22Rv1 (cell line): ENCODE measurements at regions not wholly inside any gene's neighbourhood (a gene's known extent, or its start where the extent isn't known, plus 50 kb on each side); places are given as distances from the start of the nearest gene placed in this dataset.

Experiments used
- H3K27ac ChIP-seq: fragments of 450-650 bp; 2 replicates; pipeline ENCODE4 v1.5.1; 2017
- ZFX ChIP-seq: fragments of 450-650 bp; IDR thresholded peaks from 2 replicates; pipeline ENCODE4 v1.6.1; 2017; ENCODE audit warnings: antibody characterized with exemption, borderline replicate concordance
- TF ChIP-seq, protein P1 (sequence below): fragments of 450-650 bp; IDR thresholded peaks from 2 replicates; pipeline ENCODE4 v1.5.1; 2017; ENCODE audit warnings: mild to moderate bottlenecking

DNA sequence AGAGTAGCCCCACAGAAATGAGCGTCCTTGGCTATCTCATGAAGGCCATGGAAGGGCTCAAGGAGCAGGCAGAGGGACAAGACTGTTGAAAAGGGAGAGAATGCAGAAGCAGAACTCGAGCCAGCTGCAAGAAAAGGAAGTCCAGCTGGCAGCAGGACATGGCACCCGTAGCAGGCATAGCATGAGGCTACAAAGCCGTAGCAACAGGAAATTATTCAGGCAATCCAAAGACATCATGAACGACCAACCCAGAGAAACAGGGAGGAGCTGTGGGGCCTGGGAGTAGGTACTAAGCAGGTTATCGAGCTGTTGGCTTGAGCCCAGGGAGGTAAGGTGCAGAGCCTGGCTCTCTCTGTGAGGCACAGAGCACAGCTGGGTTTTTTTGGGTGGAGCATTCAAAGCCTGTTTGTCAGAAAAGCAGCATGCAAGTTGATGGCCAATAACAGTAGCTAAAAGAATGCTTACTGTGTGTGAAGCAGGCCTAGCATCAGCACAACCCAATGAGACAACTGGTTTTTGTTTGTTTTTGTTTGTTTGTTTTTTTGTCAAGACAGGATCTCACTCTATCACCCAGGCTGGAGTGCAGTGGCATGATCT is 144.0 kb upstream of the SMAD3 start:
- no peak for TF ChIP-seq ZFX
- TF ChIP-seq, protein P1, sequence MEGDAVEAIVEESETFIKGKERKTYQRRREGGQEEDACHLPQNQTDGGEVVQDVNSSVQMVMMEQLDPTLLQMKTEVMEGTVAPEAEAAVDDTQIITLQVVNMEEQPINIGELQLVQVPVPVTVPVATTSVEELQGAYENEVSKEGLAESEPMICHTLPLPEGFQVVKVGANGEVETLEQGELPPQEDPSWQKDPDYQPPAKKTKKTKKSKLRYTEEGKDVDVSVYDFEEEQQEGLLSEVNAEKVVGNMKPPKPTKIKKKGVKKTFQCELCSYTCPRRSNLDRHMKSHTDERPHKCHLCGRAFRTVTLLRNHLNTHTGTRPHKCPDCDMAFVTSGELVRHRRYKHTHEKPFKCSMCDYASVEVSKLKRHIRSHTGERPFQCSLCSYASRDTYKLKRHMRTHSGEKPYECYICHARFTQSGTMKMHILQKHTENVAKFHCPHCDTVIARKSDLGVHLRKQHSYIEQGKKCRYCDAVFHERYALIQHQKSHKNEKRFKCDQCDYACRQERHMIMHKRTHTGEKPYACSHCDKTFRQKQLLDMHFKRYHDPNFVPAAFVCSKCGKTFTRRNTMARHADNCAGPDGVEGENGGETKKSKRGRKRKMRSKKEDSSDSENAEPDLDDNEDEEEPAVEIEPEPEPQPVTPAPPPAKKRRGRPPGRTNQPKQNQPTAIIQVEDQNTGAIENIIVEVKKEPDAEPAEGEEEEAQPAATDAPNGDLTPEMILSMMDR, result no peak
- no peak overlapping the region for H3K27ac ChIP-seq

DNA sequence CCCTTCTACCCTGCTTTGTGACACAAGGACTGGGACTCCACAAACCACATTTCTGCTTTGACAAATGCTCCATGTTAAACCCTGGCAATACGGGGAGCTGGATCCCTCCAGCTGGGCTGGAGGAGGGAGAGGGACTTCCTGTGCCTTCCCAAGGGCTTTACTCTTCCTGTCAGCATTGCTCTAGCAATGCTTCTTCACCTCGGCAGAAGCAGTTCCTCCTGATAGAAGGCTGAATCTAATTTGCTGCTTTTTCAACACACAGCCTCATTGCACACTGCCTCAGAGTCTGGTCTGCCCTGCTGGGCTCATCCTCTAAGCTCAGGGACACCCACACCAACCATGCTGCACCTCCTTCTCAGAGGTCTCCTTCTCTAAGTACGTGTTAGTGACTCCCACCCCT is 142.8 kb upstream of the SMAD3 start:
- no peak overlapping the region for H3K27ac ChIP-seq
- TF ChIP-seq, protein P1, result no peak
- no peak for TF ChIP-seq ZFX

DNA sequence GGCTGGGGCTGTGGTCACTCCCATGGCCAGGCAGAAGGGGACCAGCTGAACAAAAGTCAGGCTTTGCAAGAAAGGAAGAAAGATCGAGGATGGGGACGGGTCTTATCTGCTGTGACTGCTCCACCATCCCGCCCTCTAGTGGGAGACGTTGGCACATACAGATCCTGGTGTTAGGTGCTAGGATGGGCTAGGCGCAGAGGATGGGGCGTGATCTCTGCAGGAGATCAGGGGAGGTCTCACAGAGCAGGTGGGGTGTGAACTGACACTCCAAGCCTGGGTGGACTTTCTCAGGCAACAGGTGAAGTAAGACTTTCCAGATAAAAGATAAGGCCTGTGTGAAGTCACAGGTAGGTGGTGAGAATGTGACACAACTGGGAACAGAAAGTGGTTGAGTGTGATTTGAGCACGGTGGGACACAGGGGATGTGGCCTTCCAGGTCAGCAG is 141.9 kb upstream of the SMAD3 start:
- H3K27ac ChIP-seq, result no peak overlapping the region
- no peak for TF ChIP-seq ZFX
- TF ChIP-seq, protein P1, result peak; percentile 80

DNA sequence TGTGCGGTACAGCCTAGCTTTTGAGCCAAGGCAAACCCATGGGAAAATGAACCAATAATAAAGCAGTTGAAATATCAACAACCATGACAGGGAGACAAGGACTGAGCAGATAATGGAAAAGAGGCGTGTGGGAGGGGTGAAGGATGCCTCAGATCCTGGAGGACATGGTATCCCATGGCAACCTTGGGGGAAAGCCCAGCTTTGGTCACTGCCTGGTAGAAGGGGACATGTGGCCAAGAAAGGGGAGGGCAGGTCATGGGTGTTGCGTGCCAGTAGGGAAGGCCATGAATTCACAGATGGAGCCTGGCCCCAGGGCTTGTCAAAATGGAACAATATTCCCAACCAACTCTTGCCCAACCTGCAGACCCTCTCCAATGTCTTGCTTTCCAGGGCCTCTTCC is 140.5 kb upstream of the SMAD3 start:
- TF ChIP-seq, protein P1, result no peak
- TF ChIP-seq ZFX, result no peak
- no peak overlapping the region for H3K27ac ChIP-seq

DNA sequence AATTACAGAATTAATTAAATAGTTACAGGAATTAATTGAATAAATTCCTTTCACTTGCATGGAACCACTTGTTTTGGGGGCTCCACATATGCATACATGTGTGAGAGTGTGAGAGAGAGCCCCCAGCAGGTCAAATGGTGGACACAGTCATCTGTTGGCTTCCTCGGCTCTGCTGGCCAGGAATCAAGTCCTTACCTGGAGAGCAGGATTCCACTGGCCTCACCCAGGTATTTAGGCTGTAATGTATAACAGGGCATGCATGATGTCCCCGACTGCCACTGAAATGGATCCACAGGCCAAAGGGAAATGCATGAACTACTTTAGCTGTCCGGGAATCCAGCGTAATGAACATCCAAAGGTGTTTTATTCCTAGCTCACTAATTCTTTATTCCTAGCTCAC is 139.7 kb upstream of the SMAD3 start:
- no peak for TF ChIP-seq ZFX
- TF ChIP-seq, protein P1, result no peak

DNA sequence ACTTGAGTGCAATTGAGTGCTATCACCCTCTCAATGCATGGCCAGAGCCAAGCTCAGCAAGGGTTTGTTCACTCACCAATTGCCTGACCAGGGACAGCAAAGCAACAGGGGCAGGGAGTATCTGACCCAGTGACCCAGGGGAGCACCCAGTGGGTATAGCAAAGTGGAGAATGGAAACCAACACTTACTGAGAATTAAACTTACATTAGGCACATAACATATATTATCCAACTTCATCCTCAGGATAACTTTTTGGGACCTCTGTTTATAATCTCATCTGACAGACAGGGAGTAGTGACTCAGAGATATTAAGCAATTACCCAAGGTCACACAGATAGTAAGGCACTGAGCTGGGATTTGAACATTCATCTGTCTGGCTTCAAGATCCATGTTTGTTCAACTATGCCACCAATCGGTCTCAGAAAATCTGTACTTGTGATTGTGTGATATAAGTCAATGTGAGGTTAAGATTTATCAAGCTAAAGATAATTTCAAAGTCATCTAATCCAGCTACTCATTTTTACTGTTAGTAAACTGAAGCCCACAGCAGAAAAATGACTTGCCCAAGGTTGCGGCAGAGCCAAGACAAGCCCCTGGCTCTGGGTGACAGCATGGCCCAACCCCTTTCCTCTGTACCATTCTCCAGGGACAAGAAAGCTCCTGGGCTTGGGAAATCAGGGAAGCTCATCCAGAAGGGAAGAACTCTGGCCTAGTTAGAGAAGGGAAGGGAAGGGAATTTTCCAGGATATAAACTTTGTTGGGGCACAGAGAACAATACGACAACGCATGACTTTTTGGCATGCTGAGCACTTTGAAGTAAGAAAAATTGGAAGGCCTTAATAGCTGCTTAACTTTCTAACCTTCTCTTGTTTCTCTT is 138.0 kb upstream of the SMAD3 start:
- TF ChIP-seq, protein P1, result no peak
- no peak for TF ChIP-seq ZFX
- no peak overlapping the region for H3K27ac ChIP-seq

More for the DNA sequence above, 139.7 kb upstream of the SMAD3 start:
- H3K27ac ChIP-seq, result no peak overlapping the region

DNA sequence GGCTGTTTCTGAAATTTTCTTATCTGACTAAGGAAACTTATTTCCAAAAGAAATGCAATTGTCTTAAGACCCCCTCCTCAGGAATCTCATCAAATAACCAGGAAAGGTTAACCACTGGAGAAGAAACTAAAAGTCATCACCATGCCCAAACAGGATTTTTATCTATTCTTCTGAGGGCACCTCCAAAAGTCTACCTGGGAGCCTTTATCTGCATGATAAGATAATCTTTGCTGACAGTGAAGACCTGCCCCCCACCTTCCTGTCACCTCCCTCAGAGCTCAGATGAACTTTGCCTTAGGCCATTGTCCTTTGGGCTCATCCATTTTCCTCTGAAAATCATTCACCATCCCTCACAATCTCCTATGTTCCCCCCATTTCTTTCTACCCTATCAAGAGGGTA is 137.3 kb upstream of the SMAD3 start:
- H3K27ac ChIP-seq, result no peak overlapping the region
- TF ChIP-seq, protein P1, result no peak
- TF ChIP-seq ZFX, result no peak
